NCI-H345 (cell line): ENCODE measurements at regions not wholly inside any gene's neighbourhood (a gene's known extent, or its start where the extent isn't known, plus 50 kb on each side); places are given as distances from the start of the nearest gene placed in this dataset.
A peak's percentile ranks its signal among the peaks of the same experiment; 100 is the strongest.
"Not testable (repeated sequence)": the region's sequence is repeated elsewhere in the genome, so short reads cannot be mapped to it uniquely, and the experiment has no call there.

ENCODE experiments used
- DNase-seq: peaks from one replicate; lab custom pipeline; 2025; lab: John Stamatoyannopoulos, UW

DNA sequence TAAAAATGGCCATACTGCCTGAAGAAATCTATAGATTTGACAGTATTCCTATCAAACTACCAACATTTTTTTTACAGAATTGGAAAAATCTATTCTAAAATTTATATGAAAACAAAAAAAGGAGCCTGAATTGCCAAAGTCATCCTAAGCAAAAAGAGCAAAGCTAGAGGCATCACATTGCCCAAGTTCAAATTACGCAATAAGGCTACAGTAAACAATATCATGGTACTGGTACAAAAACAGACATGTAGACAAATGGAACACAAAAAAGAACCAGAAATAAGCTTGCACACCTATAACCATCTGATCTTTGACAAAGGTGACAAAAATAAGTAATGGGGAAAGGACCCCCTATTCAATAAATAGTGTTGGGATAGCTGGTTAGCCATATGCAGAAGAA lies 50.2 kb upstream of the THSD7B start:
- DNase-seq, result no peak

DNA sequence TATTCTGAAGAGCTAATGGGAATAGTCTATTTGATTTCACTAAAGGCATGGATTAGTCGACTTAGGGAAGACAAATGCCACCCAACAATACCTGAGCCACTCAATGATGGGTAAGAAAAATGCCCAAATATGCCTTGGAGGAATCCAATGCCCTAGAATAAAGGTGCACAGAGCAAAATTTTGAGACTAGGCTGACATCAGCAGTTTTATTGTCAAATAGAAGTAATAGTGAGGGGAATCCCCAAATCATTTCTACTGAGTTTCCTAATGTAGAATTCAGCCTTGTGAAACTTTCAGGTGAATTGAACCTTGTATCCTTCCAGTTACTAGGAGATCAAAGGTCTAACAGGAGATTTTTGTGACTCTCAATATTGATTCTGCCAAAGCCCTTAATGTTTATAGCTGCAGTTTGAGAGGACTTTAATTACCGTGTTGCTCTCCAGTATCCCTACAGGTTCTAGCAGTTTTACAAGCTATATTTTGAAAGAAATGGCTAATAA lies 50.8 kb upstream of the THSD7B start:
- no peak for DNase-seq

GRCh38 chr2:136713739-136714138 lies 51.6 kb upstream of the THSD7B start:
- no peak for DNase-seq

- no peak for DNase-seq
Measured at GRCh38 chr2:136705336-136705735, 60.0 kb upstream of the THSD7B start.

- no peak for DNase-seq
Measured at GRCh38 chr2:136703214-136703613, 62.1 kb upstream of the THSD7B start.

- DNase-seq, result no peak
Measured at GRCh38 chr2:136696438-136696837, 68.9 kb upstream of the THSD7B start.

- DNase-seq, result peak; percentile 11
Measured at GRCh38 chr2:136693966-136694365, 71.4 kb upstream of the THSD7B start.

DNA sequence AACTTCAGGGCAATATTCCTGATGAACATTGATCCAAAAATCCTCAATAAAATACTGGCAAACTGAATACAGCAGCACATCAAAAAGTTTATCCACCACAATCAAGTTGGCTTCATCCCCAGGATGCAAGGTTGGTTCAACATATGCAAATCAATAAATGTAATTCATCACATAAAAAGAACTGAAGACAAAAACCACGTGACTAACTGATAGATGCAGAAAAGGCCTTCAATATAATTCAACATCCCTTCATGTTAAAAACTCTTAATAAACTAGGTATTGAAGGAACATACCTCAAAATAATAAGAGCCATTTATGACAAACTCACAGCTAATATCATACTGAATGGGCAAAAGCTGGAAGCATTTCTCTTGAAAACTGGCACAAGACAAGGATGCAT lies 85.3 kb upstream of the THSD7B start:
- DNase-seq, result not testable (repeated sequence)

DNA sequence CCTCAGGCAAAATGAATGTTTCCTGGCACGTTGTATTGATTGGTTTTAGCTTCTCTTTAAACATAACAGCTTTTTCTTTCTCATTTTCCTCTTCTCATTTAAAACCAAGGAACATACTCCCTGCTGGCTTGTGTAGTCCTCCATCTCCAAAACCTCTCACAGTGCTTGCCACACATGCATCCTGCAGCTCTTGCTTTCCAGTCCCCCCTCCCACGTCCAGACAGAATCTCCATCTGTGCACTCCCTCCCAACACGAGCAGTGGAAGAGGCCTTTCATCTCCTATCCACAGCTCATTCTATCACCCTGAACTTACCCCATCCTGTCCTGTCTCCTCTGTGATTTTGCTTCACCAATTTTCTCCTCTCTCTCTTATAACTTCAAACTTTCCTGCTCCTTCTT lies 99.6 kb upstream of the THSD7B start:
- DNase-seq, result no peak

DNA sequence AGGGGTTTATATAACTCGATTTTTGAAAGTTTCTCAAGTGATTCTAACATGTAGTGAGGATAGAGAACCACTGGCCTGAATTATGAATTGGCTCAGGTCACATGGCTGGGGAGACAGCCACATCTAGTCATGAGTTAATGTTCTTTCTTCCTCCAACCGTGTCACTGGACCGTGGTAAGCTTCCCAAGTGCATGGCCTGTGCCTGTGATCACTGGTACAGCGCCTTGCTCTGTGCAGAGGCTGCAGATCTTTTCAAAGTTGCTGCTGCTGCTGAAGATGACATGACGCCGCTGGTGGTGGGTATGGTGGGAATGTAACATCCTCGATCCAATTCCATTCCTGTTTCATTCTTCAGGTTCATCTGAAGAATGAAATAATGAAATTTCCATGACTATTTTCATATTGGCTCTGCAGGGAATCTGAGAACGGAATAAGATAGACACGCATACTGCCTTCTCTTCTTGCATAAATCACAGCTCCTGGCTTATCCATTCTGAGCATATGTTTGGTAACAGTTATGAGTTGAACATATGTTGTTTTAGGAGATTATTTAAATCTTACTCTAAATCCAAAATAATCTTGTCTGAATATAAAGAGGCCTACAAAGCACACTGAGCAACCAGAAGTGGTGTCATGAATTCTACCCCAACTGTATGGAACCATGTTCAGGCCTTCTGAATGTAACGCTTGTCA lies 100.5 kb upstream of the THSD7B start:
- DNase-seq, result no peak

- no peak for DNase-seq
Measured at GRCh38 chr2:136658201-136658600, 107.1 kb upstream of the THSD7B start.

DNA sequence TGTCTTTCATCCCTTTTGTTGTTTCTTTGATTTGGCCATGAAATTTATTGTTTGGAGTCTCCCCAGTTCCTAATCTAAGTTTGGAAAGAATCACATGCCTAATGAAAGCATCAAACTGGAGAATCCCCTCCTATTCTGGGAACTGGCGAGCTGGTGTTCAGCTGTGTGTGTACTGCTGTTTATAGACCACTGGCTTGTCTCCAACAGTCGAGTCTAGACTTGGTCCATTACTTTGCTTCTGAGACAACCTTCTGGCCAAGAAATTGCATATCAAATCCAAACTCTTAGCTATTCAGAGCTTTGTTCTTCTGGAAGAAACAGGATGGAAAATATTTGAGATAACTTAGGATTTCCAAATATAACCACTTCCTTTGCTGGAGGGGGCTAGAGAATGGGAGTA lies 111.5 kb upstream of the THSD7B start:
- no peak for DNase-seq

DNA sequence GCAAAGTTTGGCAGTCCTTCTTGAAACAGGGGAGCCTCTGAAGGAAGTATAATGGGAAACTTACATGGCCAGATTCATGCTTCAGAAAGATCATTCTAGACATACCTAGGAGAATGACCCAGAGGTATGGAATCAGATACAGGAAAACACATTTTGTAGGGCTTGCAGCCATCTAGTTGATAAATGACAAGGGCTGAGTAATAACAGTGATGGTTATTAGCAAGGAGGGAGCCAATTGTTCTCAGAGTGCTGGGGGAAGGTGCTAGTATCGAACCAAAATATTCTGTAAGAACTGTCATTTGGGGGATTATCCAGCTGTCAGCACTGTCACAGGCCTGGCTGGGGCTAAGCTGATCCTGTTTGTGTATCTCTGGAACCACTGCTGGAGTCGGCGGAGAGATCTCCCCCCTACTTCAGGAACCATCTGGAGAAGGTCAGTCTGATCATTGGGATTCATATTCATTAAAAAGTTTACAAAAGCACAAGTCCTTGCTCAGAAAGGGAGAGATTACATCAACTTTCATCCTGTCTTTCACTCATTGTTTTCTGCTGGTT lies 113.8 kb upstream of the THSD7B start:
- no peak for DNase-seq

GRCh38 chr2:136647039-136647438 lies 118.3 kb upstream of the THSD7B start:
- no peak for DNase-seq

- peak; percentile 83 for DNase-seq
Measured at GRCh38 chr2:136645236-136645828, 120.0 kb upstream of the THSD7B start.

- DNase-seq, result no peak
Measured at GRCh38 chr2:136639651-136640050, 125.7 kb upstream of the THSD7B start.

DNA sequence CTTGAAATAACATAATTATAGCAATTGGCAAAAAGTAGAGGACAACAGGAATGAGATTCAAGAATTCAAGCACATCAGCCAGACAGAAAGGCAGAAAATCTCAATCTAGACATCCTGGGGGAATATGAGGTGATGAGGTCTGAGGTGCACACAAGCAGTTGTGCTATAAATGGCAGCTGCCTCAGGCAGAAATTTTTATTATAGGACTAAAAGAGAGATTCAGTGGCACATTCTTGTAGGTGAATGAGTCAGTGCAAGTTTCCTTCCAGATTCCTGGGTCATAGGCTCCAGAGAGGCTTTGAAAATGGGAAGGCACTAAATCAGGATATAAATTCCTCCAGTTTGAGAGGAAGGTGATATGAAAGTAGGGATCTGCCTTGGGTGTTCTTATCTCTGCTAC lies 127.2 kb upstream of the THSD7B start:
- DNase-seq, result no peak

- no peak for DNase-seq
Measured at GRCh38 chr2:136637402-136637801, 127.9 kb upstream of the THSD7B start.

DNA sequence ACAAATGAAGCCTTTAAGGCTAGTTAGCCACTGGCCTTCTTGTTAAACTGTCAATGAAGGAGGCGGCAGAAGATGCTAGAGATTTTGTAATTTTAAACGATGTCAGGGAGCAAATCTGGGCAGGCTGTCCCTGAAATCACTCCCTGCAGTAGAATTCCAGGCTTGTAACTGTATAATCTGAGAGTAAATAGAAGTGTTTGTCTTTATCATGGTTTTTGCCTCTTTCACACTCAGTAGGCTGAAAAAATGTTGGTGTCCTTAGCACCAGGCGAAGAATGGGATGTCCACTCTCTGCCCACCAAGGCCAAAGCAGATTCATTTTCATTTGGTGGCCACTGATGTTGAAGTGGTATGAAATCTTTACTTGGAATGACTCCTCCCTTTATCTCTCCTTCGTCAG lies 136.9 kb upstream of the THSD7B start:
- no peak for DNase-seq

DNA sequence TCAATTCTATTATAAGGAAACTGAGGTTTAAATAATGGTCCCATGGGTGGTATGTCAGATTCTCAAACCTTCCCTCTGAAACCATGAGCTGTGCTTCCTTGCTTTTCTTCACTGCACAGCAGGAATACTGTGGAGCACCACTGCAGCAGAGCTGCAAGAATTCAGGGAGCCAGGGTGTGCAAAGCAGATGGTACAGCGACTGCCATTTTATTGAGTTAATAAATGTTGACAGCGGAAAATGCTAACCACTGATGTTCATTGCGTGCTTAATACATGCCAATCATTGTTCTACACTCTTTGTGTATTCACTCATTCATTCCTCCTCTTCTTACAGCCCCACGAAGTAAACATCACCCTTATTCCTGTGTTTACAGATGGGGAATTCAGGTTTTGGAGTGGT lies 152.2 kb upstream of the THSD7B start:
- no peak for DNase-seq

GRCh38 chr2:136612079-136612478 lies 153.3 kb upstream of the THSD7B start:
- DNase-seq, result no peak

GRCh38 chr2:136611451-136611850 lies 153.9 kb upstream of the THSD7B start:
- no peak for DNase-seq

GRCh38 chr2:136582628-136583205 lies 182.6 kb upstream of the THSD7B start:
- DNase-seq, result no peak
